ENCODE measurements at regions not wholly inside any gene's neighbourhood (a gene's known extent, or its start where the extent isn't known, plus 50 kb on each side); places are given as distances from the start of the nearest gene placed in this dataset.

DNA sequence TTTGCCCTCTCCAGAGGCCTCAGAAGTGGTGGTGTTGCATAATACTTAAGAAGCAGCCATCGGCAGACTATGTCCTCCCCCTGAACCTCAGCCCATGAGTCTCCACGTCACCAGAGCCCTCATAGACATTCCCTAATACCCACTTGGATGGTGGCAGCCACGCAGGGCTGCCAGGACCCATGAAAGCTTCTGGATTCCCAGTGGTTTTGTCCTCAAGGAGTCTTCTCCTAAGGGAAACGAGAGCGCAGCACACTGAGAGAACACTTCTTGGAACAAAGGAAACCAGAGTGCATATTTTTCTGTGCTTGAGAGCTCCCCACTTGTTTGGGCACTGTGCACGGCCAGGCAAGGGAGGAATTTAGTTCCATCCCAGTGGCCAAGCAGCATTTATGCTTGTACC is 204.1 kb upstream of the DMD start:
- no peak overlapping the region for H3K4me3 ChIP-seq (ENCODE audit: low read depth, poor library complexity, severe bottlenecking)
- intact Hi-C loops (cut with DNase I; ENCODE audit: low total_unique reads) = no loop called here
- DNase-seq (ENCODE audit: low spot score in 2 of 2) = no peak
- WGBS, 2 donors = 62 to 80% methylated on average over 1 to 6 of the region's 6 CpGs
- no peak for TF ChIP-seq CTCF (IDR thresholded peaks at IDR 0.05)
- no peak for TF ChIP-seq POLR2A (IDR thresholded peaks at IDR 0.05)

GRCh38 chrX:33385546-33385945 is 174.2 kb upstream of the DMD start:
- intact Hi-C loops (cut with DNase I; ENCODE audit: low total_unique reads) = no loop called here
- no peak for TF ChIP-seq CTCF (IDR thresholded peaks at IDR 0.05)
- TF ChIP-seq POLR2A (IDR thresholded peaks at IDR 0.05) = no peak
- H3K4me3 ChIP-seq (ENCODE audit: low read depth, poor library complexity, severe bottlenecking) = no peak overlapping the region
- no peak for DNase-seq (ENCODE audit: low spot score in 2 of 2)
- WGBS, 2 donors = 30 to 52% methylated on average over 2 of the region's 2 CpGs

DNA sequence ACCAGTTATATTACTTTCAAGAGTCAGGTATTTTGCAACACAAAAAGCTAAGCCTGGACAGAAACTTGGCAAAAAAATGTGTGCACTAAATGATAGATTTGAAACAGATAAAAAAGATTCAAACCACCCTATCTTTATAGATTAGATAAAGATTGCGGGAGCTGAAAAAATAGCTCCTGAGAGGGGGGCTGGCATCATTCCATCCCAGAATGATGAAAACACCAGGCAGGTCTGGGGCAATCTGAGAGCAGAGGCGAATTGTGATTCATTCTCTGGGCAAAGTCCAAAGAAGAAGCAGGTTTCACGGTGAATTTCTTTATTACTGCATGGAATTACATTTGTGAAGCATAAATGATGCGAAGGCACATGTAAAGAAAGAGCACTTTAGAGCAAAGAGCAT is 168.5 kb upstream of the DMD start:
- TF ChIP-seq CTCF (IDR thresholded peaks at IDR 0.05) (no peak), POLR2A (IDR thresholded peaks at IDR 0.05) (no peak)
- H3K4me3 ChIP-seq (ENCODE audit: low read depth, poor library complexity, severe bottlenecking) = no peak overlapping the region
- intact Hi-C loops (cut with DNase I; ENCODE audit: low total_unique reads) = no loop called here
- 32 to 50% methylated on average over 4 of the region's 4 CpGs for WGBS, 2 donors
- no peak for DNase-seq (ENCODE audit: low spot score in 2 of 2)

DNA sequence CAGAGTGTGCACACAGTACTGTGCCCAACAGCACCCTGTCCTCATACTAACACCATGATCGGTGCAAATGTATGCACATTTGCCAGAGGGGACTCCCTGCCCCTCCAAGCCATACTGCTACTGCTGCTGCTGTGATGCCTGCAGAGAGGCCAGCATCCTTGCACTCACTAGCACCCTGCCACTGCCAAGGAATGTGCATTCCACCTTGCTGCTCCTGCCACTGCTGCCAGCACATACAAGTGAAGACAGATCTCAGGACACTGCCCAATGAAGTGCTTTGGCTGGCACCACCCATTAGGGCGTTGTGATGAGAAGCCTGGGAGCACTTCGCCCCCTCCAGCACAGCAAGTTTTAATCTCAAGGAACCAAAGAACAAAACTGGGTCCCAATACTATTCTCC is 146.3 kb upstream of the DMD start:
- intact Hi-C loops (cut with DNase I; ENCODE audit: low total_unique reads) = no loop called here
- TF ChIP-seq CTCF (IDR thresholded peaks at IDR 0.05) (no peak), POLR2A (IDR thresholded peaks at IDR 0.05) (no peak)
- DNase-seq (ENCODE audit: low spot score in 2 of 2) = no peak
- 62 to 63% methylated on average over 2 of the region's 3 CpGs for WGBS, 2 donors
- H3K4me3 ChIP-seq (ENCODE audit: low read depth, poor library complexity, severe bottlenecking) = no peak overlapping the region

- intact Hi-C loops (cut with DNase I; ENCODE audit: low total_unique reads) = loop anchor here (10.0 kb wide), 1 partner anchor 804 kb away; no protein-coding TSS in a partner anchor
- WGBS, 2 donors = 16 to 25% methylated on average over 9 of the region's 9 CpGs
- no peak overlapping the region for H3K4me3 ChIP-seq (ENCODE audit: low read depth, poor library complexity, severe bottlenecking)
- TF ChIP-seq POLR2A (IDR thresholded peaks at IDR 0.05) (no peak), CTCF (IDR thresholded peaks at IDR 0.05) (no peak)
- no peak for DNase-seq (ENCODE audit: low spot score in 2 of 2)
These were observed 127.9 kb upstream of the DMD start for GRCh38 chrX:33339219-33339618.

- TF ChIP-seq POLR2A (IDR thresholded peaks at IDR 0.05) (no peak), CTCF (IDR thresholded peaks at IDR 0.05) (no peak)
- no peak for DNase-seq (ENCODE audit: low spot score in 2 of 2)
- WGBS, 2 donors = 26% methylated on average over 6 of the region's 6 CpGs
- intact Hi-C loops (cut with DNase I; ENCODE audit: low total_unique reads) = loop anchor here (10.0 kb wide), 1 partner anchor 802 kb away; no protein-coding TSS in a partner anchor
- H3K4me3 ChIP-seq (ENCODE audit: low read depth, poor library complexity, severe bottlenecking) = no peak overlapping the region
These were observed 125.4 kb upstream of the DMD start for GRCh38 chrX:33336783-33337182.
